ENCODE measurements at regions not wholly inside any gene's neighbourhood (a gene's known extent, or its start where the extent isn't known, plus 50 kb on each side); places are given as distances from the start of the nearest gene placed in this dataset.
A peak's percentile ranks its signal among the peaks of the same experiment; 100 is the strongest.

DNA sequence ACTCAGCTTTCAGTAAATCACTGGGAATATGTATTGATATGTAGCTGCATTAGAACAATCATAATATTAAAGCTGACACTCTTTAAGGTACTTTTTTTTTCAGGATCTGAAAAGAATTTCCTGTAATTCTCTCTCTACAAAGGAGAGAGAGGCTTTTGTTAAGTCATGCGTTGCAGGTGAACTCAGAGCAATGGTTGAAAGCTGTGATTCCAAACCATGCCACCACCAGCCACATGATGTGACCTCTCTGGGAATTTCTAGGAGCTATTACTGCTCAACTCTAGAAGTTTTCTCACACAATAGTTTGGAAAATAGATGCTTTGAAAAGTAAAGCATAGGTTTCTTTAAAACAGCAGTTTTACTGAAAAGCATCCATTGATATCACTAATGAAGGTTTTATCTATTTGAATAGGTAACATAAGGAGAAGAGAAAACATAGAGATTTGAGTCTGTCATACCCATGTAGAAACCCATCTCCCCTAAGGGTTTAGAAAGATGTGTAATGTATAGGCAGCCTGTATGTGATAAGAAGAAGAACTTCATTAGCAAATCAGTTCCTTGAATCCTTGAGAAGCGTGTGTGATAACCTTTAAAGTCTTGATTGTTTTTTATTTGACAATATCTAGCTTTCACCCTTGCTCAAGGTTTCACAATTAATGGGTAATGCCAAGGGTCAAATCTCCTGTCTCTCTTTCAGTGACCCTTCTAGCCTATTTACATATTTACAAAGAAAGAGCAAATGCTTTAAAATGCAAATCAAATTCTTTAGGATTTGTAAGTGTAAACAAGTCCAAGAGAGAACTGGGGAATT is 161.0 kb upstream of the ANKRD50 start:
- no peaks in the 10 kb centered on the region for H3K9me3 ChIP-seq (replicated peaks; ENCODE audit: low read length)
- H3K4me2 ChIP-seq (ENCODE audit: low read length) = no peak overlapping the region
- H3K9ac ChIP-seq (ENCODE audit: low read depth, low read length) = no peak overlapping the region
- no peaks in the 10 kb centered on the region for H3K4me1 ChIP-seq (ENCODE audit: control insufficient read depth, insufficient read depth, low read length)
- no peaks in the 10 kb centered on the region for H3K27me3 ChIP-seq (ENCODE audit: control insufficient read depth, insufficient read depth, low read length)
- no peak overlapping the region for H3K4me3 ChIP-seq (ENCODE audit: low read length)
- no peaks in the 10 kb centered on the region for H3K36me3 ChIP-seq (ENCODE audit: insufficient read depth, low read length)

DNA sequence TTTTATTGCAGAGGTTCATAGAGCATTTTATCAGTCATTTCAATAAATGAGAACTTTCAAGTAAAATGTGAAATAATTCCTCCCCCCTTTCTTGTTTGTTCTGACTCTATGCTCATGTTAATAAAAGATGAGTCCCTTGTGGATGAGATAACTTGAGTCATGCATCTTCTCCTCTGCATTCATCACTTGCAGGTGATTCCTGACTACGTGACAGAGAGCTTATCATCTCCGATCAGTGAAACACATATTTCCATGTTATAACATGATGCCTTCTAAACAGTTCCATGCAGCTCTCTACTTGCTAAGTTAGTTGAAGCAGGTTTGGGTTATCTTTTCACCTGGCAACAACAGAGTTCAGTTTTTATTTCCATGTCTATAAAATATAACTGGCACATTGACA is 160.1 kb upstream of the ANKRD50 start:
- H3K4me3 ChIP-seq (ENCODE audit: low read length) = no peak overlapping the region
- H3K9ac ChIP-seq (ENCODE audit: low read depth, low read length) = no peak overlapping the region
- H3K36me3 ChIP-seq (ENCODE audit: insufficient read depth, low read length) = no peaks in the 10 kb centered on the region
- no peaks in the 10 kb centered on the region for H3K27me3 ChIP-seq (ENCODE audit: control insufficient read depth, insufficient read depth, low read length)
- peaks cover 7% of the 10 kb centered on the region for H3K4me1 ChIP-seq (ENCODE audit: control insufficient read depth, insufficient read depth, low read length)
- no peak overlapping the region for H3K4me2 ChIP-seq (ENCODE audit: low read length)
- no peaks in the 10 kb centered on the region for H3K9me3 ChIP-seq (replicated peaks; ENCODE audit: low read length)

DNA sequence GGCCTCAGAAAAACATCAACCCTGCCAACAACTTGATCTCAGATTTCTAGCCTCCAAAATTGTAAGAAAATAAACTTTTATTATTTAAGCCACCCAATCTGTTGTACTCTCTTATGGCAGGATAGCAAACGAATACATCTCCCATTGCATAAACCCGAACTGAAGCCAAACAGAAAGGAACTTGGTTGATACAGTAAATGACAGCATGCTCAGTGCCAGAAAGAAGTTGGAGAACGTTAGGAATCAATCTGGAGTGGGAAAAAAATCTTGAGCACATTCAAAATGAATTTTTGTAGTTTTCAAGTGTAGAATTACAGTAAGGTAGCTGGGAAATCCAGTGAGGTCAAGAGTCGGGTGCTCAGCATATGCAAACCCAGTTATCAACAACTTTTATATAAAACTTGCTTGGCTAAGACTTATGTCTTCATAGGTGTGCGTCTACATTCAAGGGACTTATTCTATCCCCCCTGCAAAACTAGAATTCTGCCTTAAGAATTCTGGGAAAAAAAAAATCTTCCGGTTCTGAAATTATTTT is 157.5 kb upstream of the ANKRD50 start:
- Histone ChIP-seq H3K4me2 (ENCODE audit: low read length) (no peak overlapping the region), H3K4me3 (ENCODE audit: low read length) (no peak overlapping the region), H3K27me3 (ENCODE audit: control insufficient read depth, insufficient read depth, low read length) (no peaks in the 10 kb centered on the region), H3K9ac (ENCODE audit: low read depth, low read length) (no peak overlapping the region), H3K4me1 (ENCODE audit: control insufficient read depth, insufficient read depth, low read length) (peaks cover 22% of the 10 kb centered on the region), H3K36me3 (ENCODE audit: insufficient read depth, low read length) (no peaks in the 10 kb centered on the region), H3K9me3 (replicated peaks; ENCODE audit: low read length) (no peaks in the 10 kb centered on the region)

DNA sequence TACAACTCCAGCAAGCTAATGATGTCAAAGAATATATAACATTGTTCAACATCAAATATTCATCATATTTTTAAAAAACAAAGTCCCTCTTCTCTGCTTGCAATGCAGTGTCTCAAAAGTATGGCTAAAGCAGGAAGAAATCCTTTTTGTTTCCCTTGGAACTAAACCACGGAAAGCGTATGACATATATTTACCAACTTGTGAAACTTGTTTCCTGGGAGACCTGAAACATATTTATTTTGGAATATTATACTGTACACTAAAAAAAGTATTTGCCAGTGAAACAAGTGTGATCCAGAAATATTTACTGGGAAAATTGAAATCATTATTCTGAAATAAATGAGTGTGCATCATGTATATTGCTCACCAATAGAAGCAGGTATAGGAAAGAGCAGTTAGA is 156.0 kb upstream of the ANKRD50 start:
- H3K4me3 ChIP-seq (ENCODE audit: low read length) = no peak overlapping the region

DNA sequence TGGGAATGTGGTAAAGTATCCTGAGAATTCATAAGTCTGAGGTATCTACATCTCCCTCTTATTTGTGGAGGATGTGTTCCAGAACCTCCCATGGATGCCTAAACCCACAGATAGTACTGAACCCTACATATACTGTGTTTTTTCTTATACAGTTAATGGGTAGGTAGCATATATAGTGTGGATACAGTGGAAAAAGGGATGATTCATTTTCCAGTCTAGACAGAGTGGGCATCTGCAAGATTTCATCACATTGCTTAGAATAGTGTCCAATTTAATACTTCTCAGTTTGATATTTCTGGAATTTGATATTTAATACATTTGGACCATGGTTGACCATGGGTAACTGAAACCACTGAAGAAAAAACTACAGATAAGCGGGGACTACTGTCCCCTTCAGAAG is 155.0 kb upstream of the ANKRD50 start:
- Histone ChIP-seq H3K9ac (ENCODE audit: low read depth, low read length) (no peak overlapping the region), H3K9me3 (replicated peaks; ENCODE audit: low read length) (no peaks in the 10 kb centered on the region), H3K27me3 (ENCODE audit: control insufficient read depth, insufficient read depth, low read length) (no peaks in the 10 kb centered on the region), H3K4me3 (ENCODE audit: low read length) (no peak overlapping the region), H3K4me1 (ENCODE audit: control insufficient read depth, insufficient read depth, low read length) (peaks cover 24% of the 10 kb centered on the region), H3K4me2 (ENCODE audit: low read length) (no peak overlapping the region), H3K36me3 (ENCODE audit: insufficient read depth, low read length) (no peaks in the 10 kb centered on the region)

More for the DNA sequence above, 156.0 kb upstream of the ANKRD50 start:
- H3K4me2 ChIP-seq (ENCODE audit: low read length) = no peak overlapping the region
- no peak overlapping the region for H3K9ac ChIP-seq (ENCODE audit: low read depth, low read length)
- H3K27me3 ChIP-seq (ENCODE audit: control insufficient read depth, insufficient read depth, low read length) = no peaks in the 10 kb centered on the region
- peaks cover 22% of the 10 kb centered on the region for H3K4me1 ChIP-seq (ENCODE audit: control insufficient read depth, insufficient read depth, low read length)
- H3K36me3 ChIP-seq (ENCODE audit: insufficient read depth, low read length) = no peaks in the 10 kb centered on the region
- no peaks in the 10 kb centered on the region for H3K9me3 ChIP-seq (replicated peaks; ENCODE audit: low read length)

DNA sequence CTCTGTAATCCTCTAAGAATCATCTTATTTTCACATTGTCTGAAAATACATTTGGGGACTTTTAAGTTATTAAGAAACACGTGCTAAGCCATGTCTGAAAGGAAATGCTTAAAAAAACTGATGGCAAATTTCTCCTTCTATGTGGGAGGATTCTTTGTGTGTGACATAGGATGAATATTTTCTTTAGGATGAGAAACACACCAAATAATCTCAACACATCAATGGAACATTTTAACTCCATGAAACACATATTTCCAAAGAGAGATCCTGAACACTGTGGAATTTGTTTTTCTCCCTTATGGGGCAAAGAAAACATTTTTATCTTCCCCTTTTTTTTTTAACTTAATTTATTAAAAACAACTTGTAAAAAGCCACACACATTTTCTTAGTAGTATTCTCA is 153.8 kb upstream of the ANKRD50 start:
- Histone ChIP-seq H3K9me3 (replicated peaks; ENCODE audit: low read length) (no peaks in the 10 kb centered on the region), H3K27me3 (ENCODE audit: control insufficient read depth, insufficient read depth, low read length) (no peaks in the 10 kb centered on the region), H3K4me1 (ENCODE audit: control insufficient read depth, insufficient read depth, low read length) (peaks cover 27% of the 10 kb centered on the region), H3K4me2 (ENCODE audit: low read length) (no peak overlapping the region), H3K36me3 (ENCODE audit: insufficient read depth, low read length) (no peaks in the 10 kb centered on the region), H3K4me3 (ENCODE audit: low read length) (no peak overlapping the region), H3K9ac (ENCODE audit: low read depth, low read length) (no peak overlapping the region)

DNA sequence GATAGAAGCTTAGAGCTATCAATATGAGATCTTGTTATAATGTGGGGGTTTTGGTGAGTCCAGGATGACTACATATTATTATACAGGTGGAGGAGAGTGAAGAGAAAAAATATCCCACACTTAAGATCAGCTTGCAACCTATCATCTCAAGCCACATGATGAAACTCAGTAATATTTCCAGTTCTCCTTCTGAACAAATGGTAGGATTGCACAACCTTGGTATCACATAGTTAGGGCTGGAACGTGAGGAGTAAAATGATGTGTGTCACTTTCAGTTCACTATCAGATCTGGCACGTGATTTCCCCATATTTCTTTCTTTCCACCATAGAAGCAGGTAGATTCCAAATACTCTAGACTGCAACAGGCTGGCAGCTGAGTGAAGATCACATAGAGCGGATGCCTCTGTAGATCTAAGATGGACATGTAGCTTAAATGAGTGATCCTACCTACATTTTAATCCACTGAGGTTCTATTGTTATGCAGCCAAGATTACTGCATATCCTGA is 150.6 kb upstream of the ANKRD50 start:
- H3K27me3 ChIP-seq (ENCODE audit: control insufficient read depth, insufficient read depth, low read length) = no peaks in the 10 kb centered on the region
- no peak overlapping the region for H3K4me3 ChIP-seq (ENCODE audit: low read length)
- no peaks in the 10 kb centered on the region for H3K9me3 ChIP-seq (replicated peaks; ENCODE audit: low read length)
- H3K36me3 ChIP-seq (ENCODE audit: insufficient read depth, low read length) = no peaks in the 10 kb centered on the region
- no peak overlapping the region for H3K4me2 ChIP-seq (ENCODE audit: low read length)
- H3K4me1 ChIP-seq (ENCODE audit: control insufficient read depth, insufficient read depth, low read length) = peaks cover 24% of the 10 kb centered on the region
- no peak overlapping the region for H3K9ac ChIP-seq (ENCODE audit: low read depth, low read length)

DNA sequence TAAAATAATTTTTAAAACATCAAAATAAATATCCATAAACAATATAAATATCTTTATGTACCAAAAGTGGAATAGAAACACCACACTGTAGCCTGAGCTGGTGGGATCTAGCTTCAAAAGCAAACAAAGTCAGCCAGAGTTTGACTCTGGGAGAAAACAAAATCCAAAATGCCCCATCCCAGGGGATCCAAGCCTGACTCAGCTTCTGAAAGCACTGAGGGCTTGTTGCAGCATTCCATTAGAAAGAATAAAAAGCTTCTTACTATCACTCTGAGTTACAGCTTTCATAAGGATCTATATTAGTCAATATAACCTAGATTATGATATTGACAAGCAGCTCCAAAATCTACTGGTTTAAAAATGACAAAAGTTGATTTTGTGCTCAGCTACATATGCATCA is 149.7 kb upstream of the ANKRD50 start:
- Histone ChIP-seq H3K9ac (ENCODE audit: low read depth, low read length) (no peak overlapping the region), H3K36me3 (ENCODE audit: insufficient read depth, low read length) (no peaks in the 10 kb centered on the region), H3K4me2 (ENCODE audit: low read length) (no peak overlapping the region), H3K4me3 (ENCODE audit: low read length) (no peak overlapping the region), H3K9me3 (replicated peaks; ENCODE audit: low read length) (no peaks in the 10 kb centered on the region), H3K27me3 (ENCODE audit: control insufficient read depth, insufficient read depth, low read length) (no peaks in the 10 kb centered on the region), H3K4me1 (ENCODE audit: control insufficient read depth, insufficient read depth, low read length) (peaks cover 16% of the 10 kb centered on the region)

DNA sequence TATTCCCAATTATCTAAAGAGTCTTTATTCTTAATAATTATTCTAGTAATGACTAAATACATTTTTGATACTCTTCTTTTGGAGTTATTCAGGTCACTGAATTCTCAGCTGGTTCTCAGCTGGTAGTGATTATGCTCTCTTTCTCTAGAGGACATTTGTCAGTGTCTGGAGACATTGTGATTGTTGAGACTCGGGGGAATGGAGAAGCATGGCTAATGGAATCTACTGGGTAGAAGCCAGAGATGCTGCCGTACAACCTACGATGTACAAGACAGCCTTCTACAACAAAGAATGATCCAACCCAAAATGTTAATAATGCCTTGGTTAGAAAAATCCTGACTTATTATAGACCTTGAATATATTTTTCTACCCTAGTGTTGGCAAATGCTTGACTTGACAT is 149.2 kb upstream of the ANKRD50 start:
- H3K36me3 ChIP-seq (ENCODE audit: insufficient read depth, low read length) = no peaks in the 10 kb centered on the region
- H3K4me2 ChIP-seq (ENCODE audit: low read length) = no peak overlapping the region
- peaks cover 11% of the 10 kb centered on the region for H3K4me1 ChIP-seq (ENCODE audit: control insufficient read depth, insufficient read depth, low read length)
- no peak overlapping the region for H3K4me3 ChIP-seq (ENCODE audit: low read length)
- H3K27me3 ChIP-seq (ENCODE audit: control insufficient read depth, insufficient read depth, low read length) = no peaks in the 10 kb centered on the region
- H3K9ac ChIP-seq (ENCODE audit: low read depth, low read length) = no peak overlapping the region
- no peaks in the 10 kb centered on the region for H3K9me3 ChIP-seq (replicated peaks; ENCODE audit: low read length)

DNA sequence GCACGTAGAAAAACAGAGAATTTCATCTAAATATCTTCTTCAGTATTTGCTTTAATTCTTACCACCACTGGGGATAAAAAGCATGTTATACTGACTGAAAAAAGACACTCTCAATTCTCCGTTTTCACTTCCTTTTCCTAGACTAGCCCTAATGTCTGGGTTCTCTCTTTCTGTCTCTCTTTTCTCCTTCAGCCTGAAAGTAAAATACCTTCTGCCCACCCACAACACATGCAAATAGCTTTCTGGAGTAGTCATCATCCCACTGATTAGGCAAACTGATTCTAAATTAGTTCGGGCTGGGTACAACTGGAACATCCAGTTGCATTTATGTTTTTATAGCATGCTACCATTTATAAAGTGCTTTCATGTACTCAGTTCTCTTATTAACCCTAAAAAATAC is 142.4 kb upstream of the ANKRD50 start:
- Histone ChIP-seq H3K4me3 (ENCODE audit: low read length) (no peak overlapping the region), H3K9me3 (replicated peaks; ENCODE audit: low read length) (no peaks in the 10 kb centered on the region), H3K4me2 (ENCODE audit: low read length) (peak overlapping the region; percentile 19), H3K27me3 (ENCODE audit: control insufficient read depth, insufficient read depth, low read length) (no peaks in the 10 kb centered on the region), H3K4me1 (ENCODE audit: control insufficient read depth, insufficient read depth, low read length) (peaks cover 11% of the 10 kb centered on the region), H3K9ac (ENCODE audit: low read depth, low read length) (no peak overlapping the region), H3K36me3 (ENCODE audit: insufficient read depth, low read length) (no peaks in the 10 kb centered on the region)

DNA sequence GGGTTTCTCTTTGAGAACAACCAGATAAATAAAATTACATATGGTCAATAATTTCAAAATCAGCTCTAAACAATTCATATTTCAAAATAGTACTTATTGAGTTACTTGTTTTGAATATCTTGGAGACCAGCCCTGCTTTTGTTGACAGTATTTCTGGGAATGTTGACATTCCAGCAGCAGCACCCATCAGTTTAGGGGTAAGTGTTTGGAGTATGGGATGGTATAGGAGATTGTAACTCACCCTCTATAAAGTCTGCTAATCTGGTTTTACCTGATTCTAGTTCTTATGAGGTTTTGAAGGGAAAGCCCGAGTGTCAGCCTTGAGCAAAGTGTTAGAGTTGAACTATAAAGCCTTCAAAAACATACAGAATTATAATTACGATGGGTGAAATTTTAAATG is 139.2 kb upstream of the ANKRD50 start:
- H3K36me3 ChIP-seq (ENCODE audit: insufficient read depth, low read length) = no peaks in the 10 kb centered on the region
- H3K4me3 ChIP-seq (ENCODE audit: low read length) = no peak overlapping the region
- H3K27me3 ChIP-seq (ENCODE audit: control insufficient read depth, insufficient read depth, low read length) = no peaks in the 10 kb centered on the region
- H3K4me1 ChIP-seq (ENCODE audit: control insufficient read depth, insufficient read depth, low read length) = peaks cover 11% of the 10 kb centered on the region
- H3K9ac ChIP-seq (ENCODE audit: low read depth, low read length) = no peak overlapping the region
- H3K9me3 ChIP-seq (replicated peaks; ENCODE audit: low read length) = no peaks in the 10 kb centered on the region
- no peak overlapping the region for H3K4me2 ChIP-seq (ENCODE audit: low read length)

DNA sequence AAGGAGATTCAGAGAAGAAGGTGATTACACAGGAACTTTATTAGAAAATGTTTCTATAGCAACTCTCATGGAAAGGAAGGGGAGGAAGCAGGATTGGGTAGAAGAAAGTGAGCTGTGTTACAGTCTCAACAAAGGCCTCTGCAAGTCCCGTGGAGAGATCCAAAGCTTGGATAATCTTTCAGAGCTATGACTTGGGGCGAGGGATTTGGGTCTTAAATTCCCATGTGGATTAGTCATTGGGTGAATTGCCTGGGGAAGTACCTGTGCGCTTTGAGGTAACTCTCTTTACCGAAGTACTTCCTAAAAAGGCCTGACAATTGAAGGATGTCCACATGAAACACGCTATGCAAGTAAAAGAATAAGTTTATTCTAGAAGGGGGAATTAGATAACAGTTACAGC is 133.8 kb upstream of the ANKRD50 start:
- Histone ChIP-seq H3K9me3 (replicated peaks; ENCODE audit: low read length) (no peaks in the 10 kb centered on the region), H3K9ac (ENCODE audit: low read depth, low read length) (no peak overlapping the region), H3K27me3 (ENCODE audit: control insufficient read depth, insufficient read depth, low read length) (no peaks in the 10 kb centered on the region), H3K4me1 (ENCODE audit: control insufficient read depth, insufficient read depth, low read length) (no peaks in the 10 kb centered on the region), H3K36me3 (ENCODE audit: insufficient read depth, low read length) (no peaks in the 10 kb centered on the region), H3K4me2 (ENCODE audit: low read length) (no peak overlapping the region), H3K4me3 (ENCODE audit: low read length) (no peak overlapping the region)
